ENCODE measurements at regions not wholly inside any gene's neighbourhood (a gene's known extent, or its start where the extent isn't known, plus 50 kb on each side); places are given as distances from the start of the nearest gene placed in this dataset.

GRCh38 chr7:42858570-42858969, 53.3 kb downstream of the C7orf25 start:
- peak; percentile 62 for DNase-seq
- in situ Hi-C loops (cut with HindIII; ENCODE audit: low pct_ligation_motif_present, low pct_unique_long_range_greater_than_20kb, low sequenced_read_pairs) = no loop called here

GRCh38 chr7:42856605-42856987, 55.3 kb downstream of the C7orf25 start:
- in situ Hi-C loops (cut with HindIII; ENCODE audit: low pct_ligation_motif_present, low pct_unique_long_range_greater_than_20kb, low sequenced_read_pairs) = no loop called here
- DNase-seq = no peak

- no peak for DNase-seq
- in situ Hi-C loops (cut with HindIII; ENCODE audit: low pct_ligation_motif_present, low pct_unique_long_range_greater_than_20kb, low sequenced_read_pairs) = no loop called here
These were observed 57.2 kb downstream of the C7orf25 start for GRCh38 chr7:42854571-42855118.

GRCh38 chr7:42852531-42852930, 59.3 kb downstream of the C7orf25 start:
- no peak for DNase-seq
- in situ Hi-C loops (cut with HindIII; ENCODE audit: low pct_ligation_motif_present, low pct_unique_long_range_greater_than_20kb, low sequenced_read_pairs) = no loop called here

GRCh38 chr7:42843205-42843800, 68.6 kb downstream of the C7orf25 start:
- in situ Hi-C loops (cut with HindIII; ENCODE audit: low pct_ligation_motif_present, low pct_unique_long_range_greater_than_20kb, low sequenced_read_pairs) = no loop called here
- DNase-seq = no peak

GRCh38 chr7:42834676-42835075, 77.2 kb downstream of the C7orf25 start:
- in situ Hi-C loops (cut with HindIII; ENCODE audit: low pct_ligation_motif_present, low pct_unique_long_range_greater_than_20kb, low sequenced_read_pairs) = no loop called here
- no peak for DNase-seq

GRCh38 chr7:42833411-42833810, 78.5 kb downstream of the C7orf25 start:
- in situ Hi-C loops (cut with HindIII; ENCODE audit: low pct_ligation_motif_present, low pct_unique_long_range_greater_than_20kb, low sequenced_read_pairs) = no loop called here
- DNase-seq = no peak

GRCh38 chr7:42832667-42833066, 79.2 kb downstream of the C7orf25 start:
- DNase-seq = no peak
- in situ Hi-C loops (cut with HindIII; ENCODE audit: low pct_ligation_motif_present, low pct_unique_long_range_greater_than_20kb, low sequenced_read_pairs) = no loop called here

- in situ Hi-C loops (cut with HindIII; ENCODE audit: low pct_ligation_motif_present, low pct_unique_long_range_greater_than_20kb, low sequenced_read_pairs) = no loop called here
- peak; percentile 52 for DNase-seq
These were observed 80.0 kb downstream of the C7orf25 start for GRCh38 chr7:42831718-42832522.

- in situ Hi-C loops (cut with HindIII; ENCODE audit: low pct_ligation_motif_present, low pct_unique_long_range_greater_than_20kb, low sequenced_read_pairs) = no loop called here
- DNase-seq = no peak
These were observed 80.7 kb downstream of the C7orf25 start for GRCh38 chr7:42831006-42831717.

GRCh38 chr7:42812779-42813178, 99.1 kb downstream of the C7orf25 start:
- in situ Hi-C loops (cut with HindIII; ENCODE audit: low pct_ligation_motif_present, low pct_unique_long_range_greater_than_20kb, low sequenced_read_pairs) = no loop called here
- DNase-seq = no peak

GRCh38 chr7:42805601-42806000, 106.3 kb downstream of the C7orf25 start:
- DNase-seq = no peak
- in situ Hi-C loops (cut with HindIII; ENCODE audit: low pct_ligation_motif_present, low pct_unique_long_range_greater_than_20kb, low sequenced_read_pairs) = no loop called here

- DNase-seq = no peak
- in situ Hi-C loops (cut with HindIII; ENCODE audit: low pct_ligation_motif_present, low pct_unique_long_range_greater_than_20kb, low sequenced_read_pairs) = no loop called here
These were observed 117.2 kb downstream of the C7orf25 start for GRCh38 chr7:42794673-42795072.

GRCh38 chr7:42792841-42793240, 119.0 kb downstream of the C7orf25 start:
- DNase-seq = no peak
- in situ Hi-C loops (cut with HindIII; ENCODE audit: low pct_ligation_motif_present, low pct_unique_long_range_greater_than_20kb, low sequenced_read_pairs) = no loop called here

GRCh38 chr7:42790196-42790595, 121.7 kb downstream of the C7orf25 start:
- in situ Hi-C loops (cut with HindIII; ENCODE audit: low pct_ligation_motif_present, low pct_unique_long_range_greater_than_20kb, low sequenced_read_pairs) = no loop called here
- DNase-seq = no peak

GRCh38 chr7:42774436-42774835, 137.4 kb downstream of the C7orf25 start:
- in situ Hi-C loops (cut with HindIII; ENCODE audit: low pct_ligation_motif_present, low pct_unique_long_range_greater_than_20kb, low sequenced_read_pairs) = no loop called here
- DNase-seq = no peak

- in situ Hi-C loops (cut with HindIII; ENCODE audit: low pct_ligation_motif_present, low pct_unique_long_range_greater_than_20kb, low sequenced_read_pairs) = no loop called here
- DNase-seq = no peak
These were observed 141.8 kb downstream of the C7orf25 start for GRCh38 chr7:42770114-42770513.

GRCh38 chr7:42768045-42768444, 143.8 kb downstream of the C7orf25 start:
- in situ Hi-C loops (cut with HindIII; ENCODE audit: low pct_ligation_motif_present, low pct_unique_long_range_greater_than_20kb, low sequenced_read_pairs) = no loop called here
- peak; percentile 23 for DNase-seq

- in situ Hi-C loops (cut with HindIII; ENCODE audit: low pct_ligation_motif_present, low pct_unique_long_range_greater_than_20kb, low sequenced_read_pairs) = no loop called here
- DNase-seq = no peak
These were observed 145.0 kb downstream of the C7orf25 start for GRCh38 chr7:42766782-42767423.
